CD14-positive monocyte (primary cell): ENCODE measurements at regions not wholly inside any gene's neighbourhood (a gene's known extent, or its start where the extent isn't known, plus 50 kb on each side); places are given as distances from the start of the nearest gene placed in this dataset.

Experiments used
- DNase-seq, 3 donors: peaks; one replicate each; pipeline ENCODE4 v3.0.0-alpha.2; 2011 to 2022
- H2AFZ ChIP-seq: 2 replicates; pipeline ENCODE4 v1.6.0; 2012; ENCODE audit warnings: mild to moderate bottlenecking, low read depth, low read length, inconsistent platforms; ENCODE audit not compliant: insufficient read depth, poor library complexity, severe bottlenecking
- H3K27ac ChIP-seq, 2 donors: 1 replicate in 1 of 2; 2 replicates in 1 of 2; pipeline ENCODE4 v1.5.1; 2012 to 2013; ENCODE audit warnings: low read length in 2 of 2, control low read depth in 1 of 2, inconsistent platforms in 1 of 2, low read depth in 1 of 2, mild to moderate bottlenecking in 1 of 2
- H3K27me3 ChIP-seq, 2 donors: one replicate each; pipeline versions ENCODE4 v1.6.0 to v1.6.1; 2011 to 2013; ENCODE audit warnings: low read length in 2 of 2; ENCODE audit not compliant: control insufficient read depth in 2 of 2, insufficient read depth in 2 of 2
- H3K36me3 ChIP-seq, 2 donors: replicated peaks in 1 of 2; 1 replicate in 1 of 2; 2 replicates in 1 of 2; pipeline versions ENCODE4 v1.5.1 to v1.6.1; 2012 to 2013; ENCODE audit warnings: low read length in 2 of 2, control low read depth in 1 of 2, inconsistent platforms in 1 of 2, mild to moderate bottlenecking in 1 of 2; ENCODE audit not compliant: insufficient read depth in 2 of 2, control insufficient read depth in 1 of 2
- H3K4me1 ChIP-seq, 2 donors: 1 replicate in 1 of 2; 2 replicates in 1 of 2; pipeline versions ENCODE4 v1.5.1 to v1.6.1; 2012 to 2013; ENCODE audit warnings: low read length in 2 of 2, control low read depth in 1 of 2, inconsistent platforms in 1 of 2, mild to moderate bottlenecking in 1 of 2, moderate library complexity in 1 of 2; ENCODE audit not compliant: insufficient read depth in 2 of 2, control insufficient read depth in 1 of 2
- H3K4me2 ChIP-seq: replicated peaks from 2 replicates; pipeline ENCODE3; 2012; ENCODE audit warnings: low read length, moderate library complexity, mild to moderate bottlenecking; ENCODE audit not compliant: poor library complexity, severe bottlenecking; ENCODE audit errors: extremely low read depth
- H3K4me3 ChIP-seq, 3 experiments: fragments of 200-600 bp in 1 of 3; sonication (generic) in 1 of 3; replicated peaks in 1 of 3; 1 replicate in 2 of 3; 2 replicates in 1 of 3; pipeline ENCODE4 v1.5.1; 2011 to 2013; ENCODE audit warnings: low read length in 3 of 3, mild to moderate bottlenecking in 3 of 3, control low read depth in 2 of 3, low read depth in 2 of 3, inconsistent platforms in 1 of 3, moderate library complexity in 1 of 3
- H3K79me2 ChIP-seq: 2 replicates; pipeline ENCODE4 v1.6.0; 2012; ENCODE audit warnings: mild to moderate bottlenecking, control low read depth, inconsistent platforms, low read length, moderate library complexity; ENCODE audit not compliant: insufficient read depth
- H3K9ac ChIP-seq: 2 replicates; pipeline ENCODE4 v1.6.0; 2017; ENCODE audit warnings: low read length, mild to moderate bottlenecking; ENCODE audit not compliant: insufficient read depth, poor library complexity, severe bottlenecking
- H3K9me3 ChIP-seq, 2 donors: replicated peaks in 1 of 2; 1 replicate in 1 of 2; 2 replicates in 1 of 2; pipeline versions ENCODE4 v1.5.1 to v1.6.1; 2012 to 2013; ENCODE audit warnings: low read length in 2 of 2, control low read depth in 1 of 2; ENCODE audit not compliant: control insufficient read depth in 1 of 2, insufficient read depth in 1 of 2
- H4K20me1 ChIP-seq: 2 replicates; pipeline ENCODE4 v1.6.0; 2012; ENCODE audit warnings: mild to moderate bottlenecking, low read length, control low read depth, moderate library complexity; ENCODE audit not compliant: insufficient read depth
- H3K27ac Mint-ChIP-seq, 7 donors: one replicate each; pipeline ENCODE4 v1.8.0; 2020; ENCODE audit warnings: mild to moderate bottlenecking in 7 of 7, mixed read lengths in 7 of 7, moderate library complexity in 6 of 7, inconsistent platforms in 2 of 7
- H3K27me3 Mint-ChIP-seq, 3 donors: one replicate each; pipeline ENCODE4 v1.8.0; 2021 to 2022; ENCODE audit warnings: low read depth in 3 of 3, mild to moderate bottlenecking in 3 of 3, mixed read lengths in 3 of 3, moderate library complexity in 3 of 3, inconsistent platforms in 1 of 3
- H3K36me3 Mint-ChIP-seq, 2 donors: one replicate each; pipeline ENCODE4 v1.8.0; 2020; ENCODE audit warnings: mixed read lengths in 2 of 2, inconsistent platforms in 1 of 2, mild to moderate bottlenecking in 1 of 2
- H3K4me1 Mint-ChIP-seq: one replicate; pipeline ENCODE4 v1.8.0; 2020; ENCODE audit warnings: mild to moderate bottlenecking, mixed read lengths
- H3K4me3 Mint-ChIP-seq, 2 donors: one replicate each; pipeline ENCODE4 v1.8.0; 2020; ENCODE audit warnings: mild to moderate bottlenecking in 2 of 2, mixed read lengths in 2 of 2, moderate library complexity in 1 of 2
- H3K9me3 Mint-ChIP-seq, 7 donors: one replicate each; pipeline ENCODE4 v1.8.0; 2020 to 2022; ENCODE audit warnings: mixed read lengths in 7 of 7, mild to moderate bottlenecking in 6 of 7, moderate library complexity in 6 of 7, inconsistent platforms in 2 of 7
- CTCF ChIP-seq: fragments of 200-600 bp; IDR thresholded peaks from one replicate; pipeline ENCODE4 v1.8.0; 2022; ENCODE audit warnings: antibody characterized with exemption, mild to moderate bottlenecking
- WGBS: methylation state at CpG from one replicate; pipeline ENCODE4 v1.1.5; 2013; ENCODE audit warnings: missing lambda C conversion rate; ENCODE audit not compliant: insufficient coverage; 5-methylcytosine and 5-hydroxymethylcytosine counted together
- intact Hi-C, 2 donors: fragments of 100-400 bp; cut with micrococcal nuclease; formaldehyde crosslinking; loops; one replicate each; pipeline versions ENCODE4 v1.15.0 to v1.15.1; 2023

GRCh38 chr20:60636417-60636816, 615.6 kb upstream of the CDH4 start:
- Mint-ChIP-seq H3K27me3 (peaks cover 0 to 1% (median 0%) of the 10 kb centered on the region in 3 donors), H3K36me3 (no peaks in the 10 kb centered on the region), H3K4me1 (no peaks in the 10 kb centered on the region), H3K27ac (no peak overlapping the region), H3K9me3 (peaks cover 0 to 19% (median 0%) of the 10 kb centered on the region in 7 donors), H3K4me3 (no peak overlapping the region)
- H3K4me1 ChIP-seq: no peaks in the 10 kb centered on the region
- TF ChIP-seq CTCF: no peak
- H3K9ac ChIP-seq: no peak overlapping the region
- H3K9me3 ChIP-seq: no peaks in the 10 kb centered on the region
- no peaks in the 10 kb centered on the region for H3K27me3 ChIP-seq
- WGBS: 90% methylated on average over 5 of the region's 5 CpGs
- no peak for DNase-seq
- H3K27ac ChIP-seq: no peak overlapping the region
- H3K36me3 ChIP-seq: no peaks in the 10 kb centered on the region
- no peak overlapping the region for H3K4me3 ChIP-seq
- H3K4me2 ChIP-seq: no peak overlapping the region
- H2AFZ ChIP-seq: no peak overlapping the region
- H4K20me1 ChIP-seq: no peaks in the 10 kb centered on the region
- no peaks in the 10 kb centered on the region for H3K79me2 ChIP-seq
- intact Hi-C loops: no loop called here

- no peaks in the 10 kb centered on the region for H3K4me1 ChIP-seq
- H3K36me3 ChIP-seq: no peaks in the 10 kb centered on the region
- intact Hi-C loops: no loop called here
- H3K79me2 ChIP-seq: no peaks in the 10 kb centered on the region
- Mint-ChIP-seq H3K9me3 (peaks cover 0 to 24% (median 2%) of the 10 kb centered on the region in 7 donors), H3K27me3 (peaks cover 0 to 1% (median 0%) of the 10 kb centered on the region in 3 donors), H3K27ac (no peak overlapping the region), H3K4me3 (no peak overlapping the region), H3K4me1 (no peaks in the 10 kb centered on the region), H3K36me3 (no peaks in the 10 kb centered on the region)
- no peak overlapping the region for H3K4me3 ChIP-seq
- H3K27me3 ChIP-seq: no peaks in the 10 kb centered on the region
- 97% methylated on average over 4 of the region's 6 CpGs for WGBS
- TF ChIP-seq CTCF: no peak
- H3K27ac ChIP-seq: no peak overlapping the region
- no peak overlapping the region for H3K9ac ChIP-seq
- no peak for DNase-seq
- H3K9me3 ChIP-seq: no peaks in the 10 kb centered on the region
- no peak overlapping the region for H3K4me2 ChIP-seq
- no peak overlapping the region for H2AFZ ChIP-seq
- no peaks in the 10 kb centered on the region for H4K20me1 ChIP-seq
Measured at GRCh38 chr20:60637801-60638200, 614.3 kb upstream of the CDH4 start.
